MM.1S (cell line): ENCODE measurements at regions not wholly inside any gene's neighbourhood (a gene's known extent, or its start where the extent isn't known, plus 50 kb on each side); places are given as distances from the start of the nearest gene placed in this dataset.

Experiments used
- EZH2phosphoT487 ChIP-seq: fragments of 300-600 bp; sonication (generic); IDR thresholded peaks from 2 replicates; pipeline ENCODE4 v1.6.1; 2018; ENCODE audit warnings: antibody characterized with exemption, low read length
- TF ChIP-seq, protein P1 (sequence below): fragments of 300-600 bp; sonication (generic); IDR thresholded peaks from 2 replicates; pipeline ENCODE4 v1.5.1; 2016; ENCODE audit warnings: antibody characterized with exemption, low read length, mixed read lengths

DNA sequence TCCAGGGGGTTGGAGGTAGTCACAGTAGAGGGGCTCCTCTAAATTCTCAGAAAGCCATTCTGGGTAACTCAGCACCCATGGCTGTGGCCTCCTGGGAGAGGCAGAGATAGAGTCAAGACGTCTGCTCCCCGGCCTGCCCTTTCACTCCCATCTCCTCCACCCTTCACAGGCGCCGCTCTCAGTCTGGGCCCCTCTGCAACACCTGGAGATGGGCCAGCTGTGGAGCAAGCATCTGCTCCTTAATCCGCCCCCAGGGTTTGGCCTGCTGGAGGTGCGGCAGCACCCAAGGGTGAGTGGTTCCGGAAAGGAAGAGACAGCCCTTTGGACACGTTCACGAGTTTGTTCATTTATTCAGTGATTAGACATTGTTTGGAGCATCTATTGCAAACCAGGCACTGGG, 271.3 kb downstream of the BMP7 start:
- TF ChIP-seq, protein P1, sequence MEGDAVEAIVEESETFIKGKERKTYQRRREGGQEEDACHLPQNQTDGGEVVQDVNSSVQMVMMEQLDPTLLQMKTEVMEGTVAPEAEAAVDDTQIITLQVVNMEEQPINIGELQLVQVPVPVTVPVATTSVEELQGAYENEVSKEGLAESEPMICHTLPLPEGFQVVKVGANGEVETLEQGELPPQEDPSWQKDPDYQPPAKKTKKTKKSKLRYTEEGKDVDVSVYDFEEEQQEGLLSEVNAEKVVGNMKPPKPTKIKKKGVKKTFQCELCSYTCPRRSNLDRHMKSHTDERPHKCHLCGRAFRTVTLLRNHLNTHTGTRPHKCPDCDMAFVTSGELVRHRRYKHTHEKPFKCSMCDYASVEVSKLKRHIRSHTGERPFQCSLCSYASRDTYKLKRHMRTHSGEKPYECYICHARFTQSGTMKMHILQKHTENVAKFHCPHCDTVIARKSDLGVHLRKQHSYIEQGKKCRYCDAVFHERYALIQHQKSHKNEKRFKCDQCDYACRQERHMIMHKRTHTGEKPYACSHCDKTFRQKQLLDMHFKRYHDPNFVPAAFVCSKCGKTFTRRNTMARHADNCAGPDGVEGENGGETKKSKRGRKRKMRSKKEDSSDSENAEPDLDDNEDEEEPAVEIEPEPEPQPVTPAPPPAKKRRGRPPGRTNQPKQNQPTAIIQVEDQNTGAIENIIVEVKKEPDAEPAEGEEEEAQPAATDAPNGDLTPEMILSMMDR = no peak
- TF ChIP-seq EZH2phosphoT487 = no peak
